ENCODE measurements at regions not wholly inside any gene's neighbourhood (a gene's known extent, or its start where the extent isn't known, plus 50 kb on each side); places are given as distances from the start of the nearest gene placed in this dataset.

GRCh38 chr5:121671624-121672023 is 180.1 kb upstream of the FTMT start:
- no peaks in the 10 kb centered on the region for H3K36me3 ChIP-seq (ENCODE audit: control insufficient read depth in 2 of 2, insufficient read depth in 1 of 2, low read length in 2 of 2)
- TF ChIP-seq ZBTB21 (tag by site-specific recombination; IDR thresholded peaks at IDR 0.05) = no peak
- TF ChIP-seq SCRT1 (tag by site-specific recombination; IDR thresholded peaks at IDR 0.05; ENCODE audit: borderline replicate concordance) = no peak
- no peak for TF ChIP-seq CTCF (tag by site-specific recombination; IDR thresholded peaks at IDR 0.05)
- no peak for TF ChIP-seq KLF10 (tag by site-specific recombination; IDR thresholded peaks at IDR 0.05)
- TF ChIP-seq ZNF747 (tag by site-specific recombination; IDR thresholded peaks at IDR 0.05) = no peak
- no peak for TF ChIP-seq ZFP41 (tag by site-specific recombination; IDR thresholded peaks at IDR 0.05; ENCODE audit: borderline replicate concordance)
- TF ChIP-seq ZFP37 (tag by site-specific recombination; IDR thresholded peaks at IDR 0.05) = no peak
- ChIA-PET CTCF (interaction anchor here (0.5 kb wide), 1 partner anchor 92 kb away, joined by 3 read pairs; no protein-coding TSS in a partner anchor), POLR2A (no interaction called here)
- H3K27ac ChIP-seq (ENCODE audit: extremely low read depth, low read depth, low read length) = no peak overlapping the region
- H3K4me1 ChIP-seq (ENCODE audit: control insufficient read depth, insufficient read depth, low read length) = no peaks in the 10 kb centered on the region
- H3K4me3 ChIP-seq (ENCODE audit: low read depth, low read length) = no peak overlapping the region
- no peaks in the 10 kb centered on the region for H3K9me3 ChIP-seq (ENCODE audit: control insufficient read depth, insufficient read depth, low read depth, low read length)

GRCh38 chr5:121675924-121676323 is 175.8 kb upstream of the FTMT start:
- ChIA-PET CTCF (interaction anchor here (0.6 to 0.7 kb wide), 2 partner anchors 132 to 1644 kb away, joined by 3 to 4 read pairs; no protein-coding TSS in a partner anchor), POLR2A (no interaction called here)
- no peak overlapping the region for H3K4me3 ChIP-seq (ENCODE audit: low read depth, low read length)
- no peaks in the 10 kb centered on the region for H3K9me3 ChIP-seq (ENCODE audit: control insufficient read depth, insufficient read depth, low read depth, low read length)
- no peaks in the 10 kb centered on the region for H3K4me1 ChIP-seq (ENCODE audit: control insufficient read depth, insufficient read depth, low read length)
- TF ChIP-seq ZNF146 (tag by site-specific recombination; IDR thresholded peaks at IDR 0.05) (no peak), ZNF239 (tag by site-specific recombination; IDR thresholded peaks at IDR 0.05) (no peak), ZNF701 (tag by site-specific recombination; IDR thresholded peaks at IDR 0.05) (no peak), ZIC2 (tag by site-specific recombination; IDR thresholded peaks at IDR 0.05) (no peak), KLF9 (tag by site-specific recombination; IDR thresholded peaks at IDR 0.05; ENCODE audit: low read depth) (no peak), MEIS1 (CRISPR knock-in tag; IDR thresholded peaks at IDR 0.05; ENCODE audit: borderline replicate concordance) (no peak), SP2 (tag by site-specific recombination; IDR thresholded peaks at IDR 0.05) (no peak), ZNF529 (tag by site-specific recombination; IDR thresholded peaks at IDR 0.05; ENCODE audit: insufficient replicate concordance) (no peak), PRDM1 (tag by site-specific recombination; IDR thresholded peaks at IDR 0.05) (no peak), AEBP2 (tag by site-specific recombination; IDR thresholded peaks at IDR 0.05; ENCODE audit: borderline replicate concordance) (no peak), PRDM10 (tag by site-specific recombination; IDR thresholded peaks at IDR 0.05) (no peak), INSM2 (tag by site-specific recombination; IDR thresholded peaks at IDR 0.05) (no peak), SALL2 (tag by site-specific recombination; IDR thresholded peaks at IDR 0.05; ENCODE audit: borderline replicate concordance) (no peak), ZNF501 (tag by site-specific recombination; IDR thresholded peaks at IDR 0.05) (no peak), KLF1 (tag by site-specific recombination; IDR thresholded peaks at IDR 0.05) (no peak), ZBTB44 (tag by site-specific recombination; IDR thresholded peaks at IDR 0.05) (no peak)
- no peak overlapping the region for H3K27ac ChIP-seq (ENCODE audit: extremely low read depth, low read depth, low read length)
- no peaks in the 10 kb centered on the region for H3K36me3 ChIP-seq (ENCODE audit: control insufficient read depth in 2 of 2, insufficient read depth in 1 of 2, low read length in 2 of 2)
